Fibroblast of peridontal ligament (primary cell): ENCODE measurements at regions not wholly inside any gene's neighbourhood (a gene's known extent, or its start where the extent isn't known, plus 50 kb on each side); places are given as distances from the start of the nearest gene placed in this dataset.
"Not testable (repeated sequence)": the region's sequence is repeated elsewhere in the genome, so short reads cannot be mapped to it uniquely, and the experiment has no call there.

ENCODE experiments used
- DNase-seq: peaks from one replicate; pipeline ENCODE4 v3.0.0-alpha.2; 2010; ENCODE audit errors: extremely low read depth

DNA sequence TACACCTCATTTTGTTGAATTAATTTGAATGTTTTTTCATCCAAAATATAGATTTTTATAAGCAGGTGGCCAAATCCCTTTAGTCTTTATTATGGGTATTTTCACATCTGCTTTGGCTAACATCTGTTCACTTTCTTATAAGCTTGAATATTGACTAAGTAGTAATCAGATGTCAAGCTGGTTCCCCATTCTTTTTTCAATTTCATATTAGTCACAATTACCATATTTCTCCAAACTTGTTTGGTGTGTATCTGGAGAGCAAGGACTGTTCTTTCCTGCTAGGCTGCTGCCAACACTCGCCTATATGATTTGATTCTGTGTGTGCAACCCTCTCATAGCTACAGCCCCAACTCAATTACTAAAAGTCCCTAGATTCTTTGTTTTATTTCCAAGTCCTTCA, 608.5 kb downstream of the PSAT1 start:
- DNase-seq = no peak

DNA sequence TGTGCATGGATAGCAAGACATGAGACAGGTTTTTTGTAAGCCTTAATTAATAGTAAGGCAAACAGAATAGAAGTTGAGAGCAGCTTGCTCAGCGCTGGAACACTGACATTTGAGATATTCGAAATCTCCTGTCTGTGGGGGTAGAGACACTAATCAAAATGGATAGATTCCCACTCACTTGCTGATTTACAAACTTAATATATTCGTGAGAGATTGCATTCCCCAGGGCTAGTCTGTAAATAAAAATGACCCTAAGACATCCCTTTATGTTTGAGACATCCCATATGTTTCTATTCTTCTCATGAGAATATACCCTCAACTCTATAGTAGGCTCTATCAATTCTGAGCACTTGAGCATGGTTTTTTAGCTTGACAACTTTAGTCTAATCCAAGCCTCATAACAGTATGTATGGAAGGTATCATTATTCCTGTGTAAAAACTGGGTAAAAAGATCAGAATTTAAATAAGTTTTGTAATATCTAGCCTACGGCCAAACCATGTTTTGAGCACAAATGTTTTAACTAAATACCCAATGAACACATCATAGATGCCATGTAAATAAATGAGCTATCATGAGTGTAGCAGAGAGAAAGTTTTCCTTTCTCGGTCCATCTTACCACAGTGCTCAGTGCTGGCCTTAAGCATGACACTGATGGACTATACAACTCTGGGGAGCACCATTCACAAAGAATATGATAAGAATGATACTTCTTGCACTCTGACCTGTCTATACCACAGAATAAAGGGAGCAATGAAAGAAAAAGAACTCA, 609.2 kb downstream of the PSAT1 start:
- DNase-seq = no peak

DNA sequence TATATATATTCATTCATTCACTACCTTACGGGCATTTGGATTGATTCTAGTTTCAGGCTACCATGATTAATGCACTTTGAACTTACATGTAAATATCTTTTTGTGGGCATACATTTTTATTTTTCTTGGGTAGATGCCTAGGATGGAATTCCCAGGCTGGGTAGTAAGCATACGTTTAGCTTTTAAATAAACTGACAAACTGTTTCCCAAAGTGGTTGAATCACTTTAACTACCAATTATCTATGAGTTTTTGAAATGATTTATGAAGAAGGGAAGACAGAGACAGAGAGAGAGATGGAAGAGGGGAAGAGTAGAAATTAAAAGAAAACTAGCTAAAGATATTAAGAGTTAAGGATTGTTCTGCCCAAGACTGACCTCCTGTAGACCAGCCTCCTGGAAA, 612.6 kb downstream of the PSAT1 start:
- DNase-seq = peak; percentile 37

DNA sequence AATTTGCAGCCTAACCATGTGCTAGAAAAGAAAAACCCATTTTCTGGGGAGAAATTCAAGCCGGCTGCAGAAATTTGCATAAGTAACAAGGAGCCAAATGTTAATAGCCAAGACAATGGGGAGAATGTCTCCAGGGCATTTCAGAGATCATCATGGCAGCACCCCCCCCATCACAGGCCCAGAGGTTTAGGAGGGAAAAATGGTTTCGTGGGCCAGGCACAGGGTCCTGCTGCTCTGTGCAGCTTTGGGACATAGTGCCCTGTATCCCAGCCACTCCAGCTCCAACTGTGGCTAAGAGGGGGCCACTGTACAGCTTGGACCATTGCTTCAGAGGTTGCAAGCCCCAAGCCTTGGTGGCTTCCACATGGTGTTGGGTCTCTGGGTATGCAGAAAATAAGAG, 620.0 kb downstream of the PSAT1 start:
- DNase-seq = not testable (repeated sequence)

DNA sequence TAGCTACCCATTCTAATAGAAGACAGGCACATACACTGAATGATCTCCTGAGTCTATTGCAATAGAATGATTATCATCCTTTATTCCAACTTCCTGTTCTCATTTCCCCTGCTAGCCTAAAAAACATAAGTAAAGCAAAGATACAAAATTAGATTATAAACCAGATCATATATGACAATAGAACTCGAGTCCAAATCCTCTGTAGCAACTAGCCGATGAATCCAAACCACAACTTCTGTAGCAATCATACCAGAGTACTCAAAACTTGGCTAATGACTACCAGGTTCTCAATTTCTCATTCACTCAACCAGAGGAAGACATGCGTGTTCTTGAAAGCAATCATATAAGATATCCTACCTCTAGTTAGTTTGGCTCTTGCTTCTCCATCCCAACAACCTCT, 622.1 kb downstream of the PSAT1 start:
- peak; percentile 80 for DNase-seq

DNA sequence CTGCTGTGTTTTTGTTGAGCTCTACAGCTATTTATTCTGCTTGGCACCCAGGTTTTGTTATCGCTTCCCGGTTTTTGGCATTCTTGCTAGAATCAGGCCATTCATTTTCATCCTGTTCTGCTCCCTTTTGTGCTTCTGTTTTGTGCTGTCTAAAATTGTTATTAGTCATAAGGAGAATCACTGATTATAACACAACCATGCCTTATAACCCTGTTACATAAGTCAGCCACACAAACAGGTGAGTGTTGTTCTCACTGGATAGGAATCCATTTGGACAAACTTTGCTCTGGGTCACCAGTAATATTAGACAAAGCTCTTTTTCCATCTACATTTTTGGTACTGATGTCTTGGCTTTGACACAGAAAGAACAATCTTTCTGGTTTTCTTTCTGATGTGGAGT, 622.8 kb downstream of the PSAT1 start:
- DNase-seq = no peak

DNA sequence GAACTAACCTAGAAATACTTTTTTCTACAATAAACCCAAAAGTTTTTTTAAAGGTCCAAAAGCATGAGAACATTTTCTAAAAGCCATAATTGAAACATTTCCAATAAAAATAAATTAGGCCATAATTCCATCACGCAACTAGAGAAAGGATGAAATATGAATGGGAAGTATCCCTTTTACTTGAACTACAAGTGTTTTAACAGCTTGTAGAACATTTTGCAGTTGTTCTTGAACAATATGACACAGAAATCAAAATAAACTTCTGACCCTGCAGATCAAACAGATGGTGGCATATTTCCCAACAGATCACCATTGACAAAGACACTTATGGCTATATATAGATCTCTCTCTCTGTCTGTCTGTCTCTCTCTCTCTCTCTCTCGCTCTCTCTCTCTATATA, 624.4 kb downstream of the PSAT1 start:
- peak; percentile 41 for DNase-seq

DNA sequence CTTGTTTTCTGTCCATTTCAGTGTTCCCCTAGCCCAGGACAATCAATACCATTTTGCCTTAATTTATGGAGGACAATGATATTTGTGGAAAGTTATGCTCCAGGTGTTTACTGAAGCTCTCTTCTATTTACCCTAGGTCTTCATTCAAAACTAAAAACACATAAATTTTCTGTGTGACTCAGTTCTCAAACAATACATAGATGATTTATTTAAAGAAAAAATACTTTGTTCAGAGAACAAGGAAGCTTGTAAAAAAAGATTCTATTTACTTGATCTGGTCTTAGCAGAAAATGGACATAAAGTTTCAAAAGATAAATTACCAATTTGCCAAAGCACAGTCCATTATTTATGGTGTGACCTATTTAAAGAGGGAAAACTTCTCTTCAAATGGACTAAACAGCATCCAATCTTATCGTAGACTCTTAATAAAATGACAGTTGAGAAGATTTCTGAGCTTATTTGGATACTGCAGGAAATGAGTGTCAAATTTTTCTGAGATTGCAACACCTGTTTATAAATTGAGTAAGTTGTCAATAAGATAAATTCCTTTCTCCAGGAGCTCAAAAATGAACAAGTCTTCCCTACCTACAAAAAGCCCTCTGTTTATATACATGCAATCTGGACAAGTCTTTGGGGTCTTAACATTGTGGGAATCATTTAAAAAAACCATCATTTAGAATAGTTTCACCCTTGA, 627.2 kb downstream of the PSAT1 start:
- no peak for DNase-seq

DNA sequence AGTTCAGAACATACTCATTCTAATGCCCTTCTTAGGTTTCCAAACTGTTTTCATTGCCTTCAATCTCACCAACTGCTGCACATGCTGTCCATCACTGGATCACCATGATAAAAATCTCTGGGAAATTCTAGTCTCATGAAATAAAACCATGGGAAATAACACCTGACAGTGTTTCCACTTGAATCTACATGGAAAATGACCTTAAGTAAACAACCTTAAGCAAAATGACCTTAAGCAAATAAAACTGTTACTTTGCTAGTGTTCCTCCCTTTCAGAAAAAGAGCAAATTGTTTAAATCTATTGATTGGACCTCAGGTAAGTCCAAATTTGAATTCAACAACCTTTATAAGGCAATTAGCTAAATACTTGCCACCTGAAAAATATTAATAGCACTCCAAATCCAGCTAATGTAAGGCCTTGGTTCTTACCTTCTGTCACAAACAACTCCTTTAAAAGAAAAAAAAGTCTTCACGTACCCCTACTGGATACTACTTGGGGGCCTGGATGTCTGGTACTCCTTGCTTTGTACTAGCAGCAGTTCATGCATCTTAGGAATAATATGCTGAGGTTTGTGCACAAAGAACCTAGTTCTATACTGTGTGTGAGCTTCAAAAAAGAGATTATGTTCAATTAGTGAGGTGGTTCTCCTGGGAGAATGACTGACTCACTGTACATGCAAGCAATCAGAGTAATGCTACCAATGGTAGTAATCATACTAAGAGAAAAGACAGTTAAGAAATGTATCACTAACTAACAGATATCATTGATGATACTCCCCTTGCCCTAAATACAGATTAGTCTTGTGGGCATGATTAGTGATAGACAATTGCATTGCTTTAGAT, 630.4 kb downstream of the PSAT1 start:
- peak; percentile 40 for DNase-seq

DNA sequence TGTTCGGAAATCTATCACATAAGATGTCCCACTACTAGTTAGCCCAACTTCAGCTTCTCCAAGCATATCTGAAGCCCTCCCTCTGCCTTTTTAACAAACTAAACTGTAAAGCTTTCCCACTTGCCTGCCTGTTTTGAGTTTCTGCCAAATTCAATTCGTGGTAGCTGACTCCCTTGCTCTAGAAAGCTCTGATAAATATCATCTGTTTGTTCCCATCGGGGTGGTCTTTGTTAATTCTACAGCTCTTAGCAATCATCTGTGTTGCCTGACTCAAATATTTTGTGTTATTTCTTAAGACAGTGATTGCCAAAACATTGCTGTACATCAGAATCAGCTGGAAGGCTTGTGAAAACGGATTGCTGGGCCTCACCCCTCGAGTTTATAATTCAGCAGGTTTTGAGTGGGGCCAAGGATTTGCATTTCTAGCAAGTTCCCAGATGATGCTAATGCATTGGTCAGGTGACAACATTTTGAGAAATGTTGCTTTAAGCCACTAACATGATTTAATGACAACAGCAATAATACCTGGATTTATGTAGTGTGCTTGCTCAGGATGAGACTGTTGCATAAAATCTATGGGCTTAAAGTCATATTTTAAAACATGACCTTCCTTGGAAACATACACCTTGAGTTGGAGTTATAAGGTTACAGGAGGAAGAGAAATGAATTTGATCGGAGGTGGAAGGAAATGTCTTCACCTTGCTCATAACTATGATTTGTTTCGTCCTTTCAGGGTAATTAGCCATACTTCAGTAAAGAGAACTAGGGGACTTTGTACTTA, 631.9 kb downstream of the PSAT1 start:
- DNase-seq = peak; percentile 48

DNA sequence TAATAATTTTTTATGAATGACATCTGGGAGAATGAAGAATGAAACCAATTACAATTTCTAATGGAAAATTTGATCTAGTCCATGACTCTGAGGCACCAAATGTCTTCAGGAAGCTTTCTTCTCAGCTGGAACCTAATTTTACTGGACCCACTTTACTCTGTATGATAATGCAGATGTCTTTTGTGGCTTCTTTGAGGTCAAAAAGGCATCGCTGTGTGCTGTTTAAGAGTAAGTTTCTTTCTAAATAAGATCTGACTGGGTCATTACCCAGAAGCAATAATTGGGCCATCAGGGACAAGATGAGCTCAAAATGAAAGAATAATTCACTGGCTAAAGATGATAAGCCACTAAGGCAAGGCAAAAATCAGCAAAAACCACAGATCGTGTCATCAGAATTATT, 633.4 kb downstream of the PSAT1 start:
- no peak for DNase-seq

DNA sequence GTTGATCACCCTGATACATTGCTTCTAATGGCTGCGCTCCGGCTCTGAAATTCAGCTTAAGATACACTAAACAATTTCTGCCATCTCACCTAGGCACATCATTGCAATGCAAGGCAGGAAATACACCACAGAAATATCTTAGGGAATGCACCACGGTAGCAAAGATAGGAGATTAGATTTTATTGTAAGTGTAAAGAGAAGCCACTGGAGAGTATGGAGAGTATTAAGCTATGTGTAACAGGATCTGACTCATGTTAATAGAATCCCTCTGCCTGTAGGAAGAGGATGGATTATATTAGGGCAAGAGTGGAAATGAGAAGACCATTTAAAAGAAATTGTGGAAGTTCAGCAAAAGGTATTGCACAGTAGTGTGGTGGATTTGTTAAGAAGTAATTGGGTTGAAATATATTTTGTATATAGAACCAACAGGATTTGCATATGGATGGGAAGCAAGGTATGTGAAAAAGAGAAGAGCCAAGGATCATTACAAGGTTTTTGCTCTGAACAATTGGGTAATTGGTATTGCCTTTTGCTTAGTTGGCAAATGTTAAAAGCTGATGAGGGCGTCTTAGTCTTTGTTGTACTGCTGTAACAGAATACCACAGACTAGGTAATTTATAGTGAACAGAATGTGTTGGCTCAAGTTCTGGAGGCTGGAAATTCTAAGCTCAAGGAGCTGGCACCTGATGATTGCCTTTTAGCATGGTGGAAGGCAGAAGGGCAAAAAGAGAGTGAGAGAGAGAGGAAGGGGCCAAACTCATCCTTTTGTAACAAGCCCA, 636.1 kb downstream of the PSAT1 start:
- no peak for DNase-seq

DNA sequence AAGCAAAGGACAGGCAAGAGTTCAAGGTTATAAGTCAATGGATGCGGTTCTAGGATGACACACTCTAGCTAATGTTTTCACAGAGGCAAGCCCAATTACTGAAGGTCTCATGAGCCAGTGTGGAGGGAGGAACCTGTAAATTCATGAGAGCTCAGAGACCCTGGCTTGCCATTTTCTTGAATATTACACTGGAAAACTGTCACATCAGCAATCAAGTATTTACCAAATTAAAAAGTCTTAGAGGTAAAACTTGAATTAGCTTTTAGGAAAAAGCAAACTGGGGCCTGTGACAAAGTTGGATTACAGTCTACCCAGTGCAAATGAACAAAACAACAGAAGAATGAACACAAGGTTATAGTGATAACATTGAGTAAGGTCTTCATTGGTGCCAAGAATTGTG, 636.9 kb upstream of the TLE4 start:
- DNase-seq = no peak

DNA sequence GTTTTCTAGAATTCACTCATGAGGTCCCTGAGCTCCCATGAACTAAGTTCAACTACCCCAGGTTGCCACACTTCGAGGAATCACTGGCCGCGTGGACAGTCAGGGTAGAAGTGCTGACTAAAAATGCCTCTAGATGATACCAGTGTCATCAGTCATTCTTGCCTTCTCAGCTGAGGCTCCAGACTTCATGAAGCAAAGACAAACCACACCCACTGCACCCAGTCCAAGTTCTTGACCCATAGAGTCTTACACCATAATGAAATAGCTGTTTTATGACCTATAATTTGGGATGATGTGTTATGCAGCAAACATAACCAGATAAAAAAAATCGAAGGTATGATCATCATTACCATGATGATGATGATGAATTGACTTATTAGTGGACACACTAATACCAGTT, 632.9 kb upstream of the TLE4 start:
- DNase-seq = no peak

DNA sequence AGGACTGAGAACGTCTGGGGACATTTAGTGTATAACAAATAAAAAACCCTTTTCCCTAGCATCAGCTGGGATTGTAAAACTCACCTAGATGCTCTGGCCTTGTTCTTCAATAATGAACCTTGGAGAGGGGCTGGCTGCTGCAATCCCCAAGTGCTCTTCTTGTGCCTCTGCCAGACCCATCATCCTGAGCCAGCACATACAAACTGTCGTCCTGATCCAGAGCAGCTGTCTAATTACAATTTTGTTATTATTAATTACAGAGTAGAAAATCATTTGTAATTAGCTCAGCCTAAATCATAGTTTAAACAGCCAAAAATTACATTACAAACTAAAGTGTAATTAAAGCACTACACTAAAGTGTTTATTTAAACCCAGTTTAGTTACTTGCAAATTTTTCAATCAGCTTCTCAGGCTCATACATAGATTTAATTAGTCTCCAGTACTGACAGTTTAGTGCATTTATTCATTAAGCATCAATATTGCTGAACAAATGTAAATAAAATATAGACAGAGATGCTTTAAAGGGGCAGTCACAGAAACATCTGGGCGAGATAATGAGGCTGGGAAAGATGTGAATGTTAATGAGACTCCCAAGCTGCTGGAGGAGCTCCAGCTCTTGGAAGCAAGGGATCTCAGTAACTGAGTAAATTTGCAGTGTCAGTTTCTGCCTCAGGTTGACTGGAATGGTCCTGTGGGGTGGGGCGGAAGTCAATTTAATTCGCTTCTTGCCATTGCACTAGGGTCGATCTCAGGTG, 632.3 kb upstream of the TLE4 start:
- DNase-seq = no peak

DNA sequence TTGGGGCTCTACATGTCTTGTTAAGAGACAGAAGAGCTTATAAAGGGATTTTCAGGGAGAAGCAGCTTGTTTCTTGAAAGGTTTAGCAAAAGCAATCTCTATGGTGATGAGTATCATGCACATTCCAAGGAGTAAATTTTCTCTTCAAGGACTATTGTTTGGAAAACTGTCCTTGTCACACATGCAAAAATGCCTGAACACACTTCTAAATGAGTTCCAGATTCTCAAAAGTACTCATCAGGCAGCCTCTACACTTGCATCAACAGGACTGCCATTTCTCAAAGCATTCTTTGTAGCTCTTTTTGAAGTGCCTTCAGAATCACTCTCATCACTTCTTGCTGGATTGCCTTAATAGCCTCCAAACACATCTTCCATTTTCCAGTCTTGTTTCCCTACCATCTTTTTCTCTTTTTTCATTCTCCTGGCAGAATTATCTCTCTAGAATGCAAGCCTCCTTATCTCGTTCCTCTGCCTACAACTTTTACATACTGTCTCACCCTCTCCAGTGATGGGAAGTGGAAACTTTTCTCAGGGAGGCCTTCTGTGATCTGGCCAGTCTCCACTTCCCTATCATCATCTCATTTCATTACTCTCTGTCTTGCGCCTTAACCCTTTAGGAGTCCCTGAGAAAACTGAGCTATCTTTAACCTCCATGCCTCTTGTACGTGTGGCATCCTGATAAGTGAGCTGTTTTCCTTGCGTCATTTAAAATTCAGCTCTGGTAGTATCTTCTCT, 631.5 kb upstream of the TLE4 start:
- no peak for DNase-seq

DNA sequence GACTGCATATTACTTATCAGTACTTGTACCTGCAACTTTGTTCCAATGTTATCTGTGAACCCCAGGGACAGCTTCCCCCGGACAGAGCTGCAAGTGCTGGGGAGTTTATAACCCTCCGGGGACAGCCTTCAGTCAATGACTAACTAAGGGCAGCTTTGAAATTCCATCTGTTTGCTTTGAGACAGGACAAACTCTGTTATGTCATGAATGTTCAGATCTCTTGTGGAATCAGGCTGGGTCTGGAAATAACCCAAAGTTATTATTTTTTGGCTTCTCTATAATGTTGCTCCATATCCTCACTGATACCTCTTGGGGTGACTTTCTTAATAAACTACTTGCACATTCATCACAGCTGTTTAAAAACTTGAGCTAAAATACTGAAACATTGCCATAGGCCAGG, 617.5 kb upstream of the TLE4 start:
- peak; percentile 57 for DNase-seq

DNA sequence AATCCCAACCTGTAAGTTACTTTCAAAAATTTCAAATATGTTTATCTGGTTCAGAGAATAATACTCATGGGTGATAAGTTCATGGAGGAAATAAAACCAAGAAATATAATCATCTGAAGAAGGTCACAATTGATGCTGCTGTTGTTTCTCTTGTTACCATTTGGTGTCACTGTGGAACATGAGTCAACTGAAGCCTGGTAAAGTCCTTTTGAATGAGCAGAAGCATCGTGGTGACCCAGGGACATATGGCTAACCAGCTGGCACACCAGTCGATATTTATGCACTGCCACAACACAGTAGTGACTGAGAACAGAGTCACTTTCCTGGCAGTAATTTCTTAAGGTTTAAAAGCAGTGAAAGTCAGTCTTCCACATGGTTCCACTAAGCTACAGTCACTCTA, 612.9 kb upstream of the TLE4 start:
- no peak for DNase-seq

DNA sequence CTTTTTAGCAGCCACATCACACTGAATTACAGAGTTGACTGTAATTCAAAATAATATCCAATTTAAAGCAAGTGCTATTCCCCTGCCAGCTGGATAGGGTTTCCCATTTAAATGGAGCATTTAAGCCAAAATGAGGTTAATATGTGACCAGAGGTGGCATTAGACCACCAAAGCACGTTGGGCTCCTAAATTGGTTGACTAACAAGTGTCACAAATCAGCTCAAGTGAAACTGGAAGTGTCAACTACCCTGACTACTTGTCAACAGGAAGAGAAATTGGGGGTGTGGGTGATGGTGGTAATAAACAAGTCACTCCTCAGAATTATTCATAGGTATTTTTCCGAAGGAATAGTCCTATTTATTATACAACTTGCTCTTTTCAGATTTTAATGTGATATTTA, 609.6 kb upstream of the TLE4 start:
- no peak for DNase-seq

DNA sequence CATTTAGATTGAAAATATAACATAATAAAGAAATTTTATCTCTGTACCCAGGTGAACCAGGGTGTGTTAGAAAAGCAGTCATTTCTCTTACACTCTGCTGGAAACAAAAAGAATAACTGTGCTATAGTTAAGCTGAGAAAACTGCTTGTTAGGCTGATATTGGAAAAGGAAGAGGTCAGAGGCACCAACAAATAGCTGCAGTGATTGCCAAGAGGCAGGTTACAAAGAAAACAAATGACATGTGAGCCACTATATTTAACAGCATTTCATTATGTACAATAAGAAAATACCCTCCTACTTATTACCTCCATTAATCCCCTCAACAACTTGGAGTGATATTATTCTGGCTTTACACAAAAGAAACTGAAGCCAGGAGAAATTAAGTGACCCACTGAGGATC, 607.9 kb upstream of the TLE4 start:
- DNase-seq = no peak
